Upper lobe of left lung (tissue), 4 donors: ENCODE measurements at regions not wholly inside any gene's neighbourhood (a gene's known extent, or its start where the extent isn't known, plus 50 kb on each side); places are given as distances from the start of the nearest gene placed in this dataset.

Experiments
- POLR2A ChIP-seq, 4 donors: fragments of 450-650 bp; IDR thresholded peaks; one replicate each; pipeline ENCODE4 v1.5.1; 2016 to 2017; ENCODE audit warnings: antibody characterized with exemption in 4 of 4, mild to moderate bottlenecking in 2 of 4
- POLR2AphosphoS5 ChIP-seq, 2 donors: sonication (generic); formaldehyde crosslinking; IDR thresholded peaks; one replicate each; pipeline ENCODE4 v1.5.1; 2017; ENCODE audit warnings: antibody characterized with exemption in 2 of 2

- TF ChIP-seq POLR2AphosphoS5 (IDR thresholded peaks at IDR 0.05) (no peak), POLR2A (IDR thresholded peaks at IDR 0.05) (no peak)
Observed at GRCh38 chr7:41870461-41871138, 167.7 kb upstream of the INHBA start.
